ENCODE measurements at regions not wholly inside any gene's neighbourhood (a gene's known extent, or its start where the extent isn't known, plus 50 kb on each side); places are given as distances from the start of the nearest gene placed in this dataset.

- DNase-seq (ENCODE audit: low read depth, low spot score), result no peak
Observed at GRCh38 chr5:117809251-117809650, 1179.1 kb downstream of the DTWD2 start.

GRCh38 chr5:117805058-117805457 is 1183.3 kb downstream of the DTWD2 start:
- DNase-seq (ENCODE audit: low read depth, low spot score), result no peak

- no peak for DNase-seq (ENCODE audit: low read depth, low spot score)
Observed at GRCh38 chr5:117803533-117803932, 1184.8 kb downstream of the DTWD2 start.

GRCh38 chr5:117801583-117801982 is 1186.8 kb downstream of the DTWD2 start:
- no peak for DNase-seq (ENCODE audit: low read depth, low spot score)

GRCh38 chr5:117800261-117800660 is 1188.1 kb downstream of the DTWD2 start:
- no peak for DNase-seq (ENCODE audit: low read depth, low spot score)

- DNase-seq (ENCODE audit: low read depth, low spot score), result no peak
Observed at GRCh38 chr5:117794847-117795246, 1193.5 kb downstream of the DTWD2 start.

GRCh38 chr5:117793963-117794362 is 1194.4 kb downstream of the DTWD2 start:
- DNase-seq (ENCODE audit: low read depth, low spot score), result no peak

GRCh38 chr5:117792476-117792875 is 1195.9 kb downstream of the DTWD2 start:
- DNase-seq (ENCODE audit: low read depth, low spot score), result no peak

- DNase-seq (ENCODE audit: low read depth, low spot score), result no peak
Observed at GRCh38 chr5:117788596-117788995, 1199.8 kb downstream of the DTWD2 start.

- no peak for DNase-seq (ENCODE audit: low read depth, low spot score)
Observed at GRCh38 chr5:117779171-117779570, 1204.5 kb upstream of the SEMA6A start.

- no peak for DNase-seq (ENCODE audit: low read depth, low spot score)
Observed at GRCh38 chr5:117776977-117777376, 1202.4 kb upstream of the SEMA6A start.

- no peak for DNase-seq (ENCODE audit: low read depth, low spot score)
Observed at GRCh38 chr5:117769877-117770276, 1195.3 kb upstream of the SEMA6A start.

GRCh38 chr5:117763271-117763670 is 1188.6 kb upstream of the SEMA6A start:
- no peak for DNase-seq (ENCODE audit: low read depth, low spot score)

GRCh38 chr5:117761186-117761585 is 1186.6 kb upstream of the SEMA6A start:
- DNase-seq (ENCODE audit: low read depth, low spot score), result no peak

GRCh38 chr5:117759849-117760499 is 1185.4 kb upstream of the SEMA6A start:
- no peak for DNase-seq (ENCODE audit: low read depth, low spot score)

GRCh38 chr5:117752403-117752802 is 1177.8 kb upstream of the SEMA6A start:
- DNase-seq (ENCODE audit: low read depth, low spot score), result no peak

- no peak for DNase-seq (ENCODE audit: low read depth, low spot score)
Observed at GRCh38 chr5:117748336-117748735, 1173.7 kb upstream of the SEMA6A start.

GRCh38 chr5:117743337-117743736 is 1168.7 kb upstream of the SEMA6A start:
- no peak for DNase-seq (ENCODE audit: low read depth, low spot score)

- no peak for DNase-seq (ENCODE audit: low read depth, low spot score)
Observed at GRCh38 chr5:117741655-117742206, 1167.1 kb upstream of the SEMA6A start.

- no peak for DNase-seq (ENCODE audit: low read depth, low spot score)
Observed at GRCh38 chr5:117740268-117740667, 1165.6 kb upstream of the SEMA6A start.

- no peak for DNase-seq (ENCODE audit: low read depth, low spot score)
Observed at GRCh38 chr5:117738571-117738970, 1163.9 kb upstream of the SEMA6A start.

GRCh38 chr5:117736698-117737097 is 1162.1 kb upstream of the SEMA6A start:
- DNase-seq (ENCODE audit: low read depth, low spot score), result no peak

GRCh38 chr5:117734056-117734455 is 1159.4 kb upstream of the SEMA6A start:
- no peak for DNase-seq (ENCODE audit: low read depth, low spot score)

- DNase-seq (ENCODE audit: low read depth, low spot score), result no peak
Observed at GRCh38 chr5:117733051-117733450, 1158.4 kb upstream of the SEMA6A start.

All from activated CD4-positive, CD25-positive, alpha-beta regulatory T cell treated with anti-CD3 and anti-CD28 coated beads, Interleukin-2, amount 50 U/mL, for 16 hours (primary cell).